ENCODE measurements at regions not wholly inside any gene's neighbourhood (a gene's known extent, or its start where the extent isn't known, plus 50 kb on each side); places are given as distances from the start of the nearest gene placed in this dataset.

DNA sequence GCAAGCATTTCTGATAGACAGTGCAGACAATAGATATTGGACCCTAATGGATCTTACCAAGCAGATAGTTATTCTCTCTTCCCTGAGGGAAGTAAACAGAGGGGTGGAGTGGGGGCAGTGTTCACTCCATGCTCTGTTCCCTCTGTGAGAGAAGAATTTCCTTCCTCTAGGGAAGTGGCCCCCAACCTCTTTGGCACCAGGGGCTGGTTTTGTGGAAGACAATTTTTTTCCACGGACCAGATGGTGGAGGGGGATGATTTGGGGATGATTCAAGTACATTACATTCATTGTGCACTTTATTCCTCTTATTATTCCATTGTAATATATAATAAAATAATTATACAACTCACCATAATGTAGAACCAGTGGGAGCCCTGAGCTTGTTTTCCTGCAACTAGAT lies 459.9 kb downstream of the ADGRL2 start:
- ChIA-PET RAD21 (ENCODE audit: unreplicated experiment) (no interaction called here), POLR2A (interaction anchor here (1.2 kb wide), 1 partner anchor 17 kb away, joined by 3 read pairs; no protein-coding TSS in a partner anchor), SMC1A (ENCODE audit: uncharacterized antibody, unreplicated experiment) (interaction anchor here (1.8 to 12.9 kb wide), 5 partner anchors 10 to 107 kb away, joined by 6 to 114 read pairs (median 16); no protein-coding TSS in a partner anchor), CTCF (interaction anchor here (1.2 to 1.8 kb wide), 4 partner anchors 10 to 107 kb away, joined by 3 to 6 read pairs (median 4); no protein-coding TSS in a partner anchor)
- H3K79me2 ChIP-seq (ENCODE audit: control insufficient read depth, insufficient read depth, low read length) = no peaks in the 10 kb centered on the region
- no peak for DNase-seq (ENCODE audit: low read depth, low spot score)
- no peak overlapping the region for H3K4me3 ChIP-seq
- H3K27ac ChIP-seq (ENCODE audit: control insufficient read depth, insufficient read depth) = no peak overlapping the region
- H3K27me3 ChIP-seq (replicated peaks in 1 of 2; ENCODE audit: control insufficient read depth in 2 of 2, insufficient read depth in 2 of 2, low read length in 1 of 2) = no peaks in the 10 kb centered on the region
- no peaks in the 10 kb centered on the region for H3K9me3 ChIP-seq (replicated peaks; ENCODE audit: control insufficient read depth, insufficient read depth, low read length)
- 0% methylated on average over 1 of the region's 1 CpG for WGBS (ENCODE audit: insufficient coverage, insufficient replicate concordance, low lambda C conversion rate, missing lambda C conversion rate)
- H4K20me1 ChIP-seq (ENCODE audit: control insufficient read depth, insufficient read depth) = no peaks in the 10 kb centered on the region
- TF ChIP-seq ZSCAN29 (IDR thresholded peaks at IDR 0.05) = no peak
- TF ChIP-seq WRNIP1 (IDR thresholded peaks at IDR 0.05; ENCODE audit: borderline replicate concordance, low read depth, low read length) = no peak
- no peak for TF ChIP-seq ZZZ3 (IDR thresholded peaks at IDR 0.05; ENCODE audit: control insufficient read depth, insufficient read length, low read depth)
- TF ChIP-seq PAX8 (IDR thresholded peaks at IDR 0.05) = no peak
- TF ChIP-seq POU2F2 (IDR thresholded peaks at IDR 0.05; ENCODE audit: borderline replicate concordance, low read depth, low read length) = no peak
- no peak for TF ChIP-seq LARP7 (IDR thresholded peaks at IDR 0.05)
- TF ChIP-seq ZNF24 (IDR thresholded peaks at IDR 0.05) = no peak
- no peak for TF ChIP-seq ETV6 (conservative IDR thresholded peaks at IDR 0.05 in 1 of 2, IDR thresholded peaks at IDR 0.05 in 1 of 2; ENCODE audit: borderline replicate concordance in 1 of 2, low read depth in 1 of 2)
- TF ChIP-seq CBX5 (IDR thresholded peaks at IDR 0.05; ENCODE audit: low read depth) = no peak
- TF ChIP-seq BCL11A (IDR thresholded peaks at IDR 0.05; ENCODE audit: low read depth, low read length) = no peak
- TF ChIP-seq RBBP5 (conservative IDR thresholded peaks at IDR 0.05) = no peak
- no peak for TF ChIP-seq HDGF (IDR thresholded peaks at IDR 0.05)
- TF ChIP-seq, protein P1, sequence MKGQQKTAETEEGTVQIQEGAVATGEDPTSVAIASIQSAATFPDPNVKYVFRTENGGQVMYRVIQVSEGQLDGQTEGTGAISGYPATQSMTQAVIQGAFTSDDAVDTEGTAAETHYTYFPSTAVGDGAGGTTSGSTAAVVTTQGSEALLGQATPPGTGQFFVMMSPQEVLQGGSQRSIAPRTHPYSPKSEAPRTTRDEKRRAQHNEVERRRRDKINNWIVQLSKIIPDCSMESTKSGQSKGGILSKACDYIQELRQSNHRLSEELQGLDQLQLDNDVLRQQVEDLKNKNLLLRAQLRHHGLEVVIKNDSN (IDR thresholded peaks at IDR 0.05; ENCODE audit: borderline replicate concordance, extremely low read length, insufficient read depth, low read depth, low read length) = no peak
- no peak for TF ChIP-seq NR2F1 (conservative IDR thresholded peaks at IDR 0.05)
- no peak for TF ChIP-seq SMAD5 (IDR thresholded peaks at IDR 0.05; ENCODE audit: low read depth)
- no peak for TF ChIP-seq IRF4 (IDR thresholded peaks at IDR 0.05; ENCODE audit: low read depth, low read length)
- no peak for TF ChIP-seq CTCF (IDR thresholded peaks at IDR 0.05 in 2 of 3, conservative IDR thresholded peaks at IDR 0.05 in 1 of 3; ENCODE audit: control insufficient read depth in 2 of 3, extremely low read depth in 1 of 3, insufficient read depth in 1 of 3, low read depth in 3 of 3, low read length in 3 of 3)
- TF ChIP-seq NKRF (conservative IDR thresholded peaks at IDR 0.05) = no peak
- no peak for TF ChIP-seq MEF2B (IDR thresholded peaks at IDR 0.05; ENCODE audit: partially characterized antibody, poor library complexity, severe bottlenecking)
- intact Hi-C loops (cut with micrococcal nuclease; ENCODE audit: unreplicated experiment) (no loop called here), in situ Hi-C loops (cut with MboI) (no loop called here)
- H3K4me2 ChIP-seq (ENCODE audit: control insufficient read depth, insufficient read depth) = no peak overlapping the region
- no peak overlapping the region for H3K9ac ChIP-seq (ENCODE audit: control insufficient read depth, insufficient read depth, low read length)
- no peak overlapping the region for H2AFZ ChIP-seq (ENCODE audit: control insufficient read depth, low read depth, low read length)
- no TSS peak for BruUV-seq (replicated peaks)
- H3K4me1 ChIP-seq (ENCODE audit: control insufficient read depth, insufficient read depth, low read length) = no peaks in the 10 kb centered on the region
- ATAC-seq = no peak
- H3K36me3 ChIP-seq (ENCODE audit: control insufficient read depth in 2 of 2, insufficient read depth in 2 of 2, low read length in 1 of 2) = no peaks in the 10 kb centered on the region
- no peak for FAIRE-seq
